GM10266 (cell line): ENCODE measurements at regions not wholly inside any gene's neighbourhood (a gene's known extent, or its start where the extent isn't known, plus 50 kb on each side); places are given as distances from the start of the nearest gene placed in this dataset.

Experiments
- DNase-seq: peaks from one replicate; pipeline ENCODE4 v3.0.0; 2012; ENCODE audit errors: extremely low spot score
- TF ChIP-seq, protein P1 (sequence below): IDR thresholded peaks from 2 replicates; pipeline ENCODE4 v1.5.1; 2012; ENCODE audit warnings: mild to moderate bottlenecking, low read depth; ENCODE audit not compliant: control insufficient read depth, insufficient read depth; ENCODE audit errors: missing control alignments

- TF ChIP-seq, protein P1, sequence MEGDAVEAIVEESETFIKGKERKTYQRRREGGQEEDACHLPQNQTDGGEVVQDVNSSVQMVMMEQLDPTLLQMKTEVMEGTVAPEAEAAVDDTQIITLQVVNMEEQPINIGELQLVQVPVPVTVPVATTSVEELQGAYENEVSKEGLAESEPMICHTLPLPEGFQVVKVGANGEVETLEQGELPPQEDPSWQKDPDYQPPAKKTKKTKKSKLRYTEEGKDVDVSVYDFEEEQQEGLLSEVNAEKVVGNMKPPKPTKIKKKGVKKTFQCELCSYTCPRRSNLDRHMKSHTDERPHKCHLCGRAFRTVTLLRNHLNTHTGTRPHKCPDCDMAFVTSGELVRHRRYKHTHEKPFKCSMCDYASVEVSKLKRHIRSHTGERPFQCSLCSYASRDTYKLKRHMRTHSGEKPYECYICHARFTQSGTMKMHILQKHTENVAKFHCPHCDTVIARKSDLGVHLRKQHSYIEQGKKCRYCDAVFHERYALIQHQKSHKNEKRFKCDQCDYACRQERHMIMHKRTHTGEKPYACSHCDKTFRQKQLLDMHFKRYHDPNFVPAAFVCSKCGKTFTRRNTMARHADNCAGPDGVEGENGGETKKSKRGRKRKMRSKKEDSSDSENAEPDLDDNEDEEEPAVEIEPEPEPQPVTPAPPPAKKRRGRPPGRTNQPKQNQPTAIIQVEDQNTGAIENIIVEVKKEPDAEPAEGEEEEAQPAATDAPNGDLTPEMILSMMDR, result no peak
These were observed 294.9 kb downstream of the FOXA2 start for GRCh38 chr20:22289442-22289841.

DNA sequence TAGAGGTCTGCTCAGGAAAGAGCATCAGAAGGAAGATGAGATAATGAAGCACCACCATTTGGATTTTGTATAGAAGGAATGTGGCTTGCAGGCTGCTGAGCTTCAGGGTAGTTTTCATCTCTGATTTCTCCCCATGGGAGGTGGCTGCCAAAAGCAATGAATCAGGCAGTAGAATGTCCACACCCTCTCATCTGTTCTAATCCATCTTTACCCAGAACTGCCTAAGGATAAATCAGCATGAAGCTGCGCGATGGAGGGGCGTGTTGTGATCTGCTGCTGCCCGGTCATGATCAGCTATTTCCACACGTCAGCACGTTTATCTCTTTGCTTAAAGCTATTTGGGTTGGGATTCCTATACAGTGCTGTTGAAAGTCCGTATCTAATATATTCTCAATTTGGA, 295.4 kb downstream of the FOXA2 start:
- no peak for DNase-seq
- TF ChIP-seq, protein P1, result no peak

More at GRCh38 chr20:22289442-22289841, 294.9 kb downstream of the FOXA2 start:
- DNase-seq, result no peak

GRCh38 chr20:22288156-22288555, 296.2 kb downstream of the FOXA2 start:
- no peak for DNase-seq
- TF ChIP-seq, protein P1, result no peak

DNA sequence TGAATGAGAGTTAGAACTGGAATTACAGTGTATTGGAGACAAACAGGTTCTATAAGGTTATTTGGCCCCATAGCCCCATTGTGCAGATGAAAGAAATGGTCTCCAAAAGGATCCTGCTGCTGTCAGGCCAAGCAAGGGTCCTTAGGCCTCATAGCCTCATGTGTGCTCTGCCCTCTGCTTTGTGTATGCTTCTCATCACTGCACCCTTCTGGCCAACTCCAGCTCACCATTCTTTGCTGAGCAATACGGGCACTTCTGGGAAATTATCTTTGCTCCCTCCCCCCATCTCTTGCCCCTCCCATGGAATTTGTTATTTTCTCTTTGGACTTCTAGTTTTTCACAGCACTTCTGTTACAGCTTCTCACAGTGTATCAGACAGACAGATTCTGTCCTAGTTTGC, 298.8 kb downstream of the FOXA2 start:
- TF ChIP-seq, protein P1, result no peak
- no peak for DNase-seq

DNA sequence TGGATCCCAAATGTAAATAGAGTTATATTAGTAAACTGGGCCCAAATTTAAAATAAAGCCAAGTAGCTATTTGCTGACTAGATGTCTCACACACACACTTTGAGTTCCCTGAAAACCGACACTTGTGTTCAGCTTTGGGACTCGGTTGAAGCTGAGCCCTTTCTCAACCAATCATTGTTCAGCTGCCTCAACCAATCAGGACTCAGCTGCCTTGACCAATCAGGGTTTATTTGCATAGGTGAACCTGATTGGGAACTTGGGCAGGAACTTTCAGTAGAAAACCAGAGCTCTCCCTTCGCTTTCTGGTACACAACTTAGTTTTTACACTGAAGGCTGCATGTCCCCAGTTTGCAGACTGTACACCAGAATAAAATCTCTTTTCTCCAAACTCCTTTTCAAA, 301.7 kb downstream of the FOXA2 start:
- TF ChIP-seq, protein P1, result no peak

DNA sequence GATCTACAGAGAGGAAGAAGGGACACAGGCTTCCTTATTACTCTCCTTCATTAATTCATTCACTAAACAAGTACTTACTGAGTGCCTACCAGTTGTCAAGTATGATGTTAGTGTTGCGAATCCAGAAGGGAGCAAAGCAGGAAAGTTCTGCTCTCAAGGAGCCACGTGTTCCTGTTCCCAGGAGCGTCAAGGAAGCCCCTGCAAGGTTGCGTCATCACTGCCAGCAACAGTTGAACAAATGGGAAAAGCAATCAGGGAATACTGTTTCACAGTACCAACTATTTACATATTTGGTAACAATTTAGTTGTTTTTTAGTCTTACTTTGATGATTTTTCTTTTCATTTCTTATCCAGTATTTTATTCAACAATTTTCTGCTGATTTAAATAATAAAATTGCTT, 310.0 kb downstream of the FOXA2 start:
- no peak for DNase-seq
- TF ChIP-seq, protein P1, result no peak

More for the DNA sequence above, 301.7 kb downstream of the FOXA2 start:
- DNase-seq, result no peak

DNA sequence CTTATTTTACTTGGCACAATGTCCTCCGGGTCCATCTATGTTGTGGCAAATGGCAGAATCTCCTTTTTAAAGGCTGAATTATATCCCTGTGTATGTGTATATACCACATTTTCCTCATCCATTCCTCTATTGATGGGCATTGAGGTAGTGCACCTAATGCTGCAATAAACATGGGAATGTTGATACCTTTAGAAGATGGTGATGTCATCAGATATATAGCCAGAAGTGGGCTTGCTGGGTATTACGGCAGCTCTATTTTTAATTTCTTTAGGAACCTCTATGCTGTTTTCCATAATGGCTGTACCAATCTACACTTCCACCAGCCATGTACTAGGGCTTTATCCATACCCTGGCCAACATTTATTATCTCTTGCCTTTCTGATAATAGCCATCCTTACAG, 315.7 kb downstream of the FOXA2 start:
- TF ChIP-seq, protein P1, result no peak
- DNase-seq, result no peak

GRCh38 chr20:22264917-22265316, 319.5 kb downstream of the FOXA2 start:
- TF ChIP-seq, protein P1, result no peak

More at GRCh38 chr20:22264917-22265316, 319.5 kb downstream of the FOXA2 start:
- DNase-seq, result no peak
